GM19239 (cell line): ENCODE measurements at regions not wholly inside any gene's neighbourhood (a gene's known extent, or its start where the extent isn't known, plus 50 kb on each side); places are given as distances from the start of the nearest gene placed in this dataset.
"Not testable (repeated sequence)": the region's sequence is repeated elsewhere in the genome, so short reads cannot be mapped to it uniquely, and the experiment has no call there.

Experiments
- DNase-seq: peaks from one replicate; pipeline ENCODE4 v3.0.0; 2011; ENCODE audit warnings: low spot score; ENCODE audit not compliant: insufficient read length
- FAIRE-seq: peaks from 2 replicates; lab custom pipeline; 2011; peaks lifted over from hg19 to GRCh38; lab: Jason Lieb, UNC

- FAIRE-seq (no peak), DNase-seq (no peak)
These were observed 227.2 kb downstream of the MRPS30 start for GRCh38 chr5:45035991-45036390.

- FAIRE-seq (no peak), DNase-seq (no peak)
These were observed 229.2 kb downstream of the MRPS30 start for GRCh38 chr5:45037927-45038326.

GRCh38 chr5:45038366-45038987 lies 229.7 kb downstream of the MRPS30 start:
- FAIRE-seq (no peak), DNase-seq (peak; percentile 2)

GRCh38 chr5:45042283-45042682 lies 233.5 kb downstream of the MRPS30 start:
- FAIRE-seq: no peak
- no peak for DNase-seq

GRCh38 chr5:45057564-45057963 lies 248.8 kb downstream of the MRPS30 start:
- no peak for FAIRE-seq
- DNase-seq: no peak

- DNase-seq (no peak), FAIRE-seq (no peak)
These were observed 252.0 kb downstream of the MRPS30 start for GRCh38 chr5:45060724-45061123.

- DNase-seq (no peak), FAIRE-seq (no peak)
These were observed 253.3 kb downstream of the MRPS30 start for GRCh38 chr5:45062044-45062443.

GRCh38 chr5:45081082-45081481 lies 272.3 kb downstream of the MRPS30 start:
- no peak for FAIRE-seq

GRCh38 chr5:45089870-45090269 lies 281.1 kb downstream of the MRPS30 start:
- DNase-seq (no peak), FAIRE-seq (no peak)

More at GRCh38 chr5:45081082-45081481, 272.3 kb downstream of the MRPS30 start:
- no peak for DNase-seq

GRCh38 chr5:45093377-45093776 lies 284.6 kb downstream of the MRPS30 start:
- DNase-seq (no peak), FAIRE-seq (no peak)

- FAIRE-seq: no peak
These were observed 286.2 kb downstream of the MRPS30 start for GRCh38 chr5:45094876-45095440.

GRCh38 chr5:45098483-45098882 lies 289.7 kb downstream of the MRPS30 start:
- FAIRE-seq: no peak
- DNase-seq: no peak

More at GRCh38 chr5:45094876-45095440, 286.2 kb downstream of the MRPS30 start:
- no peak for DNase-seq

GRCh38 chr5:45101146-45101545 lies 292.4 kb downstream of the MRPS30 start:
- FAIRE-seq (no peak), DNase-seq (no peak)

GRCh38 chr5:45105491-45105994 lies 296.8 kb downstream of the MRPS30 start:
- no peak for FAIRE-seq

GRCh38 chr5:45109062-45109461 lies 300.3 kb downstream of the MRPS30 start:
- DNase-seq: no peak
- FAIRE-seq: no peak

More at GRCh38 chr5:45105491-45105994, 296.8 kb downstream of the MRPS30 start:
- DNase-seq: no peak

GRCh38 chr5:45109636-45110035 lies 300.9 kb downstream of the MRPS30 start:
- FAIRE-seq (no peak), DNase-seq (no peak)

- DNase-seq (no peak), FAIRE-seq (no peak)
These were observed 301.7 kb downstream of the MRPS30 start for GRCh38 chr5:45110399-45110798.

- DNase-seq (no peak), FAIRE-seq (no peak)
These were observed 305.0 kb downstream of the MRPS30 start for GRCh38 chr5:45113726-45114125.

- FAIRE-seq: no peak
- no peak for DNase-seq
These were observed 324.2 kb downstream of the MRPS30 start for GRCh38 chr5:45132972-45133371.

- DNase-seq: no peak
- no peak for FAIRE-seq
These were observed 354.2 kb downstream of the MRPS30 start for GRCh38 chr5:45162974-45163373.

- no peak for FAIRE-seq
- DNase-seq: no peak
These were observed 362.8 kb downstream of the MRPS30 start for GRCh38 chr5:45171563-45171962.

GRCh38 chr5:45172634-45173033 lies 363.9 kb downstream of the MRPS30 start:
- not testable (repeated sequence) for FAIRE-seq

More at GRCh38 chr5:45172634-45173033, 363.9 kb downstream of the MRPS30 start:
- DNase-seq: not testable (repeated sequence)
